ENCODE measurements at regions not wholly inside any gene's neighbourhood (a gene's known extent, or its start where the extent isn't known, plus 50 kb on each side); places are given as distances from the start of the nearest gene placed in this dataset.

DNA sequence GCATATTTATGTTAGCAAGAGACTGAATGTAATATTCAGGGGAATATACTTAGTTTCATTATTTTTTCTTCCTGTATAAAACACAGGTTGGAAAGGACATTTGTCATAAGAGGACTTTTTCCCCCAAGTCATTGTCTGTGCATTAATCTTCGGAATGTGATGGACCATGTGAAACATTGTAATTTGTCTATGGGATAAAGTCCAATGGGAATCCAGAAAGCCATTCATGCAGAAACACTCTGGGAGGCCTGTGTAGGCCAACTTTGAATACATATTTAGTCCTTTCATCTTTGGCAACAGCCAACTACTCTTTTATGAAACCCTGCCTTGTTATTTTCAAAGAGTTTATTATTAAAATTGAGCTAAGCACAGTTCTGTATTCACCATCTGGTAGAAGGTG, 386.4 kb downstream of the PIK3C3 start:
- no peaks in the 10 kb centered on the region for H3K4me1 ChIP-seq
- no peak overlapping the region for H3K27ac ChIP-seq
- no peak overlapping the region for H3K9ac ChIP-seq
- H3K36me3 ChIP-seq (ENCODE audit: control insufficient read depth, insufficient read depth, low read length): no peaks in the 10 kb centered on the region
- no peak overlapping the region for H2AFZ ChIP-seq
- TF ChIP-seq, protein P1, sequence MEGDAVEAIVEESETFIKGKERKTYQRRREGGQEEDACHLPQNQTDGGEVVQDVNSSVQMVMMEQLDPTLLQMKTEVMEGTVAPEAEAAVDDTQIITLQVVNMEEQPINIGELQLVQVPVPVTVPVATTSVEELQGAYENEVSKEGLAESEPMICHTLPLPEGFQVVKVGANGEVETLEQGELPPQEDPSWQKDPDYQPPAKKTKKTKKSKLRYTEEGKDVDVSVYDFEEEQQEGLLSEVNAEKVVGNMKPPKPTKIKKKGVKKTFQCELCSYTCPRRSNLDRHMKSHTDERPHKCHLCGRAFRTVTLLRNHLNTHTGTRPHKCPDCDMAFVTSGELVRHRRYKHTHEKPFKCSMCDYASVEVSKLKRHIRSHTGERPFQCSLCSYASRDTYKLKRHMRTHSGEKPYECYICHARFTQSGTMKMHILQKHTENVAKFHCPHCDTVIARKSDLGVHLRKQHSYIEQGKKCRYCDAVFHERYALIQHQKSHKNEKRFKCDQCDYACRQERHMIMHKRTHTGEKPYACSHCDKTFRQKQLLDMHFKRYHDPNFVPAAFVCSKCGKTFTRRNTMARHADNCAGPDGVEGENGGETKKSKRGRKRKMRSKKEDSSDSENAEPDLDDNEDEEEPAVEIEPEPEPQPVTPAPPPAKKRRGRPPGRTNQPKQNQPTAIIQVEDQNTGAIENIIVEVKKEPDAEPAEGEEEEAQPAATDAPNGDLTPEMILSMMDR (IDR thresholded peaks at IDR 0.05): no peak
- H3K79me2 ChIP-seq: no peaks in the 10 kb centered on the region
- no peaks in the 10 kb centered on the region for H3K27me3 ChIP-seq (ENCODE audit: control insufficient read depth, insufficient read depth, low read length)
- H3K4me2 ChIP-seq (ENCODE audit: low read length): no peak overlapping the region
- H3K4me3 ChIP-seq (ENCODE audit: low read depth, low read length): no peak overlapping the region
- H3K9me3 ChIP-seq (ENCODE audit: control insufficient read depth, low read length): no peaks in the 10 kb centered on the region

- H2AFZ ChIP-seq: no peak overlapping the region
- no peaks in the 10 kb centered on the region for H3K36me3 ChIP-seq (ENCODE audit: control insufficient read depth, insufficient read depth, low read length)
- no peak overlapping the region for H3K9ac ChIP-seq
- no peak overlapping the region for H3K27ac ChIP-seq
- H3K27me3 ChIP-seq (ENCODE audit: control insufficient read depth, insufficient read depth, low read length): no peaks in the 10 kb centered on the region
- no peaks in the 10 kb centered on the region for H3K4me1 ChIP-seq
- no peak overlapping the region for H3K4me3 ChIP-seq (ENCODE audit: low read depth, low read length)
- no peaks in the 10 kb centered on the region for H3K79me2 ChIP-seq
- TF ChIP-seq, protein P1 (IDR thresholded peaks at IDR 0.05): no peak
- no peak overlapping the region for H3K4me2 ChIP-seq (ENCODE audit: low read length)
- H3K9me3 ChIP-seq (ENCODE audit: control insufficient read depth, low read length): no peaks in the 10 kb centered on the region
These were observed 393.7 kb downstream of the PIK3C3 start for GRCh38 chr18:42348722-42349121.

GRCh38 chr18:42351455-42351854, 396.4 kb downstream of the PIK3C3 start:
- Histone ChIP-seq H3K79me2 (no peaks in the 10 kb centered on the region), H2AFZ (no peak overlapping the region), H3K27ac (no peak overlapping the region), H3K27me3 (ENCODE audit: control insufficient read depth, insufficient read depth, low read length) (no peaks in the 10 kb centered on the region), H3K4me2 (ENCODE audit: low read length) (no peak overlapping the region), H3K4me1 (no peaks in the 10 kb centered on the region), H3K9ac (no peak overlapping the region), H3K9me3 (ENCODE audit: control insufficient read depth, low read length) (no peaks in the 10 kb centered on the region), H3K4me3 (ENCODE audit: low read depth, low read length) (no peak overlapping the region), H3K36me3 (ENCODE audit: control insufficient read depth, insufficient read depth, low read length) (no peaks in the 10 kb centered on the region)
- TF ChIP-seq, protein P1 (IDR thresholded peaks at IDR 0.05): no peak

- Histone ChIP-seq H3K27me3 (ENCODE audit: control insufficient read depth, insufficient read depth, low read length) (no peaks in the 10 kb centered on the region), H2AFZ (no peak overlapping the region), H3K4me3 (ENCODE audit: low read depth, low read length) (no peak overlapping the region), H3K4me1 (no peaks in the 10 kb centered on the region), H3K79me2 (no peaks in the 10 kb centered on the region), H3K9ac (no peak overlapping the region), H3K36me3 (ENCODE audit: control insufficient read depth, insufficient read depth, low read length) (no peaks in the 10 kb centered on the region), H3K27ac (no peak overlapping the region), H3K9me3 (ENCODE audit: control insufficient read depth, low read length) (no peaks in the 10 kb centered on the region), H3K4me2 (ENCODE audit: low read length) (no peak overlapping the region)
- TF ChIP-seq, protein P1 (IDR thresholded peaks at IDR 0.05): no peak
These were observed 405.7 kb downstream of the PIK3C3 start for GRCh38 chr18:42360716-42361115.

Data from parathyroid adenoma (tissue), 2 donors.